Hippocampal formation (tissue), 2 donors: ENCODE measurements at regions not wholly inside any gene's neighbourhood (a gene's known extent, or its start where the extent isn't known, plus 50 kb on each side); places are given as distances from the start of the nearest gene placed in this dataset.
"Not testable (repeated sequence)": the region's sequence is repeated elsewhere in the genome, so short reads cannot be mapped to it uniquely, and the experiment has no call there.

ENCODE experiments used
- DNase-seq, 2 donors: peaks; one replicate each; lab custom pipeline; 2025; lab: John Stamatoyannopoulos, UW

DNA sequence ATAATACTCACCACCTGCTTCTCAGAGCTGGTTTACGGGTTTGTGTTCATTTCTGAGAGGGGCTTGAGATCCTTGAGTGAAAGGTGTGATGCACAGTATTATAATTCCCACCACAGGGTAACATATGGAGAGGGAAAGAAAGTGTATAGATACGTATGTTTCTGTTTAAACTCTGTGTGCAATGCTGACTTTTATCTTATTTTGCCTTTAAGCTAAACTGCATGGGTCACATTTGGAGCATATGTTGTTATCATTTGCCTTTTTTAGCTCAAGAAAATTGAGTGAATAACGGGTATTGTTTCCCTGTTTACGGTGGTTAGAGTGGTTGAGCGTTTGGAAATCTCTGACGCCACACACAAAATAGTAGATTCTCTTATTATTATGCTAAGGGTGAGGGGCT, 191.1 kb upstream of the NFIA start:
- DNase-seq = no peak

DNA sequence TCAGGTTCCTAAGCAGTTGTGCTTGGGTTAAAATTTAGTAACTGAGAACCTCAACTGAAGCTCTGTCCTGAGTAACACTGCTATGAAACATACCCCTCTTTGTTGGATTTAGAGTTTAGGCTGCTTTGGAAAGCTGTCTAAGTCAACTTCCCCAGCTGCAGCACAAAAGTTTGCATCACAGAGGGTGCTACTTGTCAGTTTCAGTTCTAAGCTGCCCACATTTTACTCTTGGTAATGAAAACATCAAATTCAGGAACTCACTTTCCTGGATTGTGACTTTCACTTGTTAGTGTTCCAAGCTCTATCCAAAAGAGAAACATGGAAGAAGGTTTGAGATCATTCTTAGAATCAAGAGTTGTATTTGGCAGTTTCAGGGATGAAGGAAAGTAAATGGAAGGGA, 191.7 kb upstream of the NFIA start:
- DNase-seq = no peak

GRCh38 chr1:60889709-60890108, 192.7 kb upstream of the NFIA start:
- no peak for DNase-seq

DNA sequence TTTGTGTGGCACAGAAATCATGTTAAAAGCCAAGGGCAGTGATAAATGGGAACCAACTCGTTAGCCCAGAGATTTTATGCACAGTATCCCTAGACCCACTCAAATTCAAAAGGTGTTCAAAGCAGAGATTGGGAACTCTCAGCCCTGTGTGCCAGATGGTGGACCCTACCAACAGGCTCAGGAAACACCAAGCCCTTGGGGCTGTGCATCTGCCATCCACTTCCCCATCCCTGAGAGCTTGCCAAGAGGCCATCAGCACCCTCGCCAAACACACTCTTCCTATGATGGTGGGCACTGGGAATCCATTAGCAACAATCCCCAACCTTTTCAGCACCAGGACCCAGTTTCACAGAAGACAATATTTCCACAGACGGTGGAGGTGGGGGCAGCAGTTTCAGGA, 194.2 kb upstream of the NFIA start:
- DNase-seq = no peak

- no peak for DNase-seq
Measured at GRCh38 chr1:60886793-60887331, 195.5 kb upstream of the NFIA start.

DNA sequence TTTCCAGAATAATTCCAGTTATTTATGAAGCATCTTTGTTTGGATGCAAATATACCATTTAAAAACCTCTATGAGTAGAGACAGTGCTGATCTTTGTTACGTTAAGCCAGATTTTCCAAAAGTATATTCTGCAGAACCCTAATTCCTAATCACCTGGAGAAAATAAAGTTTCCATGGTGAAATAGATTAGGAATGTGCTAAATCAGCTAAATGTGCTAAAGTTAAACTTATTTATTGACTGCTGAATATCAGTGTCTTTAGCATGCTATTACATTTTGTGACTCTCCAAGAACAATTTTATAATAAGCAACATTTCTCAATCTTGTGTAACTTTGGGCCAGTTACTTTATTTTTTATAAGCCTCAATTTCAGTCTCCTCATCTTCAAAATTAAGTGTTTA, 196.3 kb upstream of the NFIA start:
- DNase-seq = no peak

DNA sequence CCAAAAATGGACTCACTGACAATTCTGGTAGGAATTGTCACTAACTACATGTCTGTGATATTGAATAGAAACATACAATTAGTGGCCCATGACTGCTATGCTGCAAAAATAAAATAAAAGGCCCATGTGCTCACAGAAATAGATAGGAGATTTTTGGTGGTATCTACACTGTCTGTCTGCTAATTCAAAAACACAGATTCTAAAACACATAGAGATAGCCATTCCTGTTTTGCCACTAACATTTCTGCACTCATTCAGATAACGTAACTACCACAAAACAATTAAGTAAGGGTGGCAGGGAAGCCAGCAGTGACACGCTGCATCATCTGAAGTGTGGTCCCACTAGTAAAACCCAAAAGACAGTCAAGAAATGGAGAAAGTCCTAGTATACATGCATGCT, 202.2 kb upstream of the NFIA start:
- DNase-seq = no peak

DNA sequence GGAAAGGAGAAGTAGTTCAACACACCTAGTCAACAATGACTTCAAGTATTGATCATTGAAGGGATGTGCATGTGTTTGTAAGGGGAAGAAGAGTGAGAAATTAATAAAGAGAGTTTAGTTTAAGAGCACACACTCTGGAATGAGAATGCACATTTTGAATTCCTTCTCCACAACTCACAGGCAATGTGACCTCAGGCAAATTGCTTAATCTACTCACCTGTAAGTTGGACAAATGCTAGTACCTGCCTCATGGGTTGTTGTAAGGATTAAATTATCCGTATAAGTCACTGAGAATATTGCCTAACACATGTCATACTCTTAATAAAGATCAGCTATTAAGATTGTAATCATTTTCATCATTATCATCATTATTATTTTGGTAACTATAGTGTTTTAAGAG, 204.0 kb upstream of the NFIA start:
- no peak for DNase-seq

DNA sequence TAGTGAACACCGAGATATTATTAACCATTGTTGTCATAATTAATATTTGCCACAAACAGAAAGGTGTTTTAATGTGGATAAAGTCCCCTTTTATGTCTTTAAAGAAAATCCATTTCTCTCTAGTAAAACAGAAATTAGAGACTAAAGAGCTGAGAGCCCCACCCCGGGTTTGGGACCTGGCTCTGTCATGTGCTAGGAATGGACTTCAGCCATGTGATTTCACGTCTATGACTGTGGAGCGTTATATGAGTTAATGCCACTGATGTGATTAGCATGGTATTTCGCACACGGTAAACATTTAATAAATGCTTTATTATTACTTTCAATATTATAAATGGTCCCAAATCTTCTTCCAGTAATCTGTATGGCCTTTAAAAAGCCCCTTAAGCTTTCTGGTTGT, 205.0 kb upstream of the NFIA start:
- DNase-seq = no peak

GRCh38 chr1:60876952-60877351, 205.4 kb upstream of the NFIA start:
- DNase-seq = no peak

- no peak for DNase-seq
Measured at GRCh38 chr1:60875138-60875537, 207.2 kb upstream of the NFIA start.

- no peak for DNase-seq
Measured at GRCh38 chr1:60874718-60875117, 207.6 kb upstream of the NFIA start.

GRCh38 chr1:60873396-60873795, 209.0 kb upstream of the NFIA start:
- not testable (repeated sequence) for DNase-seq

GRCh38 chr1:60872426-60873054, 209.8 kb upstream of the NFIA start:
- no peak for DNase-seq

GRCh38 chr1:60870269-60870865, 212.0 kb upstream of the NFIA start:
- no peak for DNase-seq

DNA sequence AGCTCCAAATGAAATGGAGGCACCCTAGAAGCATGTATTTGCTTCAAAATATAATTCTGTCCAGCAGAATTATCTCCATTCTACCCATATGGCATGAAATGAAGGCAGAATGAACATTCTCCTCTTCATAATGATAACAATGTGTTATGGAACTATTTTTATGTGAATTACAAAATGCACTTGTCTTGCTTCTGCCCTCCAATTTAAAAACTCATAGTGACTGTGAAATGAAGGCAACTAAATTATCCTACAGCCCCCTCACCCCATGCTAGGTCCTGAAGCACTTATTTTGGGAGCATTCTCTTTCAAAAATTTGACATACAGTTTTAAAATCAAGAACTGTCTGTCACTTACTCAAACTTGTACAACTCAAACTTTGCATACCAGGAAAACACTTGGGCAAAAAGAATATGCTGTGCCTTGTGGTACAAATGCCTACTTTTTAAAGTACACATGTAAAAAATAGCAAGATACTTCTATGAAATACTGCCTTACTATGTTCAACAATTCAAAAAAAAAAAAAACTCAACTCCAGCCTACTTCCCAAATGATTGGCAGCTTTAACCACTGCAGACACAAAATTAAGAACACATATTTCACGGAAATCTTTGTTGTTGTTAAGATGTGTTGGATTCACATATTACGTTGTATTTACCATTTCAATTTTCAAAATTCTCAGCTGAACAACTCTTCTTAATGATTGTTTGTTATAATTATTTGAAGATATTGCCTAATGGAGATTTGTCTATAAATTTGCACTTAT, 213.3 kb upstream of the NFIA start:
- no peak for DNase-seq

DNA sequence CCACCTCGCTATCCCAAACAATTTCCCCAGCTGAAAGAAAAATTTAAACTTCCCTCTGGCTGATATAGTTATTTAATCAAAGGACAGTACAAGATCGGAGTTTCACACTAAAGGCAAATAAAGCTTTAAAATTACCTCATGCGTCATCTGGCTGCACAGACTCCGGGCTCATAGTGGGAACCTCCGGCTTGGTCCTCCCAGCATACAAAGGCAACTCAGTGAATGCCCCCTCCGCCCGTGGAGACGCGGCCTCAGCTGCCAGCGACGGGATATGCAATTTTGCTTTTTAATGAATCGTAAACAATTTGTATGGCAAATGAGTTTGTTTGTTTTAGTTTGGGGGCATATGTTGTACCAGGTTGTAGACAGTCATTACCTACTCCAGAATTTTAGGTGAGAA, 214.6 kb upstream of the NFIA start:
- no peak for DNase-seq

GRCh38 chr1:60866917-60867531, 215.3 kb upstream of the NFIA start:
- DNase-seq = no peak

GRCh38 chr1:60866226-60866900, 216.0 kb upstream of the NFIA start:
- no peak for DNase-seq

DNA sequence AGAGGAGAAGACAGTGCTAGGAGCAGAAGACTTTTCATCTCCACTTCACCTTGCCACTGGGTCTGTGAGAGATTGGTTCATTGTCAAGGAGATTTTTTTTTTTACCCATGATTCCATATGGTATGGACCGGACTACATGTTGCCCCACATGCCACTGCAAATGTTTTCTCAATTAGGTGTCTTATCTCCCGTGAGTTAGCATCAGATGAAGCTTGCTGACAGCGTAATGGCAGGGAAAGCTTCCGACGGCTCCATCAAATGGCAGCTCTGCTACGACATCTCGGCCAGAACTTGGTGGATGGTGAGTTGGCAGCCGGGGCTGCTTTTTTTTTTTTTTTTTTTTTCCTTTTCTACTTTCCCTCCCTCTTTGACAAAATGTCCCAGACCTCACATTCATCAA, 217.2 kb upstream of the NFIA start:
- no peak for DNase-seq

- DNase-seq = no peak
Measured at GRCh38 chr1:60864722-60865121, 217.6 kb upstream of the NFIA start.

- no peak for DNase-seq
Measured at GRCh38 chr1:60863131-60863530, 219.2 kb upstream of the NFIA start.
